CD4-positive, alpha-beta T cell treated with Interleukin-6 for 4 hours (primary cell): ENCODE measurements at regions not wholly inside any gene's neighbourhood (a gene's known extent, or its start where the extent isn't known, plus 50 kb on each side); places are given as distances from the start of the nearest gene placed in this dataset.

ENCODE experiments used
- DNase-seq: peaks from one replicate; pipeline ENCODE4 v3.0.0-alpha.2; 2020; ENCODE audit warnings: mixed read lengths

DNA sequence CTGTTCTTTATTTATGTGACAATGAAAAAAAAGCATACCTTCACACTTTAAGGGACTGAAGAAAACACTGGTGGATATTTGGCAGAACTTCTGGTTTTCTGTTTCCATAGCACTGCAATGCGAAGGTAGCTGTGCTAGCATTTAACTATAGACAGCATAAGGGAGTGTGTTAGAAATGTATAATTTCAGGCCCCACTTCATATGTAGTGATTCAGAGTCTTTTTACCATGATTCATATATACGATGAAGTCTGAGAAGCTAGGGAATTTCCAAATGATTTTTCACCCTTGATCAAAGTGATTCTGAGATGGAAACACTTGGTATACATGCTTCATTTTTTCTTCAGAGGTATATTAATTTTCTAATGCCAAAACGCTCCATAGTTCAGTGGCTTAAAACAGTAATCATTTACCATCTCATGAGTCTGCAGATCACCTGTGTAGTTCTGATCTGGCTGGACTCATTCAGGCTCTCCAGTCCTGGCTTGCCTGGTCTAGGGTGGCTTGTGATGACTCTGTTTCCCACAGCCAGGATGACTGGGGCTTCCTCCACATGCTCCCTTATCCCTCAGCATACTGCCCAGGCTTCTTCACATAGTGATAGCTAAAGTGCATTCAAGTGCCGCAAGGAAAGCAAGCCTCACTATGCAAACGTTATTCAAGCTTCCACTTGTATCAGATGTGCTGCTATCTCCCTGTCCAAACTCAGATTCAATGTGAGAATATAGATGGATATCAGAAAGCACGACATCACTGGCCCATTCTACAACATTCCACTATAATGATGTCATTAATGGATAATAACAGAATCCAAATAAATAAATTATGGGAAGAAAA is 790.1 kb downstream of the TECRL start:
- DNase-seq, result no peak

DNA sequence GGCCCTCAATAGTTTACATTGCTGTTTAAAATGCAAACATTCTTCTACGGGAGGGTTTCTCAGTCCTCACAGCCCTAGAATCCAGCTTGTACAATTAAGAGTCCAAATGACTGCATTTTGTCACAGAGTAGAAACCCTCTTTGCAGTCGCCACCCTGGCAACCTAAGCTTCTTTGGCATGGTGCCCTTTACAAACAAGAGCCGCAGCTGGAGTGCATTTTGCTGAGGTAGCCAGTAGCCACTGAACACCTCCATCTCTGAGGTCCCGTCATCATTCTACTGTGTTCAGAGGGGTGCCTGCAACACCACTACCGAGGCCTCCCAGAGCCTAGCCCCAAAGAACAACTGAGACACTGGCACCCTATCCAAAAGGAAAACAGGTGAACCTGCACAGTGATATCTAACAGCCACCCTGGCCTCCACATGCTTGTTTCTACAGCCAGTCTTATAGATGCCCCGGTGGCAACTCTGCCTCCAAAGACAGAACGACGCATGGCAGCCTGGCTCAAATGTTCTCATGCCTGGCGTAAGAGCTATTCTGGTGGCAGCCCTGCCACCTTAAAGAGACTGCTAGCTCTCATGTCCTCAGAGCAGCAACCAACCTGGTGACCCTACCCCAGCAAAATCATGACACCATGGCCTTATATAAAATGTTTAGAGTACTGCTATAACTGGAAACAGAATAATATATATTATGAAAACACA is 801.9 kb downstream of the TECRL start:
- DNase-seq, result no peak

DNA sequence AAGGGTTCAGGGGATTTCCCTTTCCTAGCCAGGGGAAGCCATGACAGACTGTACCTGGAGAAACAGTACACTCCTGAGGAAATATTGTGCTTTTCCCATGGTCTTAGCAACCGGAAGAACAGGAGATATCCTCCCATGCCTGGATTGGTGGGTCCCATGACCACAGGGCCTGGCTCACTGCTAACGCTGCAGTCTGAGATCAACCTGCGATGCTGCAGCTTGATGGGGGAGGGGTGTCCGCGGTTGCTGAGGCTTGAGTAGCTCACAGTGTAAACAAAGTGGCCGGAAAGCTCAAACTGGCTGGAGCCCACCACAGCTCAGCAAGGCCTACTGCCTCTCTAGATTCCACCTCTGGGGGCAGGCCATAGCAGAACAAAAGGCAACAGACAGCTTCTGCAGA is 819.5 kb downstream of the TECRL start:
- no peak for DNase-seq

DNA sequence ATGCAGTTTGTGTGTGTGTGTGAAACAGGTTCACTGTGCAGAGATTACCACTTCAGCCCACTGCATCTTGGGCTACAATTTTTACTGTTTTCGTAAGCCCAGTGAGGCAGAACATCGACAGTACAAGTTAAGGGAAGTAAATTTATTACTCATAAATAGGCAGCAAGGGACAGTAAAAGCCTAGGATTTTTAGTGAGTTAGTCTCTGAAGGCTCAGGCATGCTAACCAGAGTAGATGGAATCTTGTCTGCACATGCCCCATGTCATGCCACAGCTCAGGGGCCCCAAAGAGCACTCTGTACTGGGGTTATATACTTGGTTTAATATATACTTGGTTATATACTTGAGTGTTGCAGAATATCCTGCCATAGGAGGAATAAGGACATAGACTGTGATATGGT is 825.7 kb downstream of the TECRL start:
- DNase-seq, result no peak

DNA sequence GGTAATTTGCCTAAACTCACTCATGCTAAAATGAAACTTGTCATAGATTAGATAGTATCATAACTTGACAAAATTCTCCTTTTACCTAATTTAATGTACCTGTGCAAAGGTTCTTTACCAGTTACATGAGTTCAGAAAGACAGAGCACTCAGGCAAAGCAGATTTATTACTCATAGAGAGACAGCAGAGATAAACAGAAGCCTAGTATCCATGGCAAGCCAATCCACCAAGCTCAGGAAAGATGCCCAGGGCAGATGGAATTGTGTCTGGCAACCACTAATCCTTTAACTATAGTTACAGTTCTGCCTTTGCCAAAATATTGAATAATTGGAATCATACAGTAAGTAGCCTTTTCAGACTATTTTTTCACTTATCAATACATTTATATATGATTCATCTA is 826.2 kb downstream of the TECRL start:
- DNase-seq, result no peak

DNA sequence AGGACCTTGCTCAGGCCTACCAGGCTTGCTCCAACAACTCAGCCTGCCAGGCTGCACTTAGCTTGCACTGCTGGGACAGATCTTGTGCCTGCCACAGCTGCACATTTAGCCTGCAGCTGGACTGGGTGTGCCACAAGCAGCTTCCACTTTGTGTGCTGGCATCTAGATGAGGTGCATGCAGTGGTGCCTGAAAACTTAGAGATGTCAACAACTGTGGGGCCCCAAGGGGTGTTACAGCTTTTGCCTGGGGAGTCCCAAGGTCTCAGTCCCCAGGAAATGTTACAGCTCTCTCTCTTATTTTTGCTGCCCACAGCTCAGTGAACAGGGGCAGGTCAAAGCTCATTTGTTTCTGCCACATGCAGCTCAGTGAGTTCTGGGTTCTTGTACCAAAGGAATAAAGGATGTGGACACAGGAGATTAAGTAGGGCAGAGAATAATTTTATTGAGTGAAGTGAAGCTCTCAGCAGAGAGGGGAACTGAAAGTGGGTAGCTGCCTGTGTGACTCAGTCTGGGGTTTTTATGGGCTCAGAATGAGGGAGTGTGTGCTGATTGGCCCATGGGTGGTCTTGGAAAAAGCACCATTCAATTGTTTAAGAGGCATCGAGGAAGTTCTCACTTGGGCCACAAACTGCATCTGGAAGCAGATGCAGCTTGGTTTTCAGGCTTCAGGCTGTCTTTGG is 828.3 kb downstream of the TECRL start:
- no peak for DNase-seq

DNA sequence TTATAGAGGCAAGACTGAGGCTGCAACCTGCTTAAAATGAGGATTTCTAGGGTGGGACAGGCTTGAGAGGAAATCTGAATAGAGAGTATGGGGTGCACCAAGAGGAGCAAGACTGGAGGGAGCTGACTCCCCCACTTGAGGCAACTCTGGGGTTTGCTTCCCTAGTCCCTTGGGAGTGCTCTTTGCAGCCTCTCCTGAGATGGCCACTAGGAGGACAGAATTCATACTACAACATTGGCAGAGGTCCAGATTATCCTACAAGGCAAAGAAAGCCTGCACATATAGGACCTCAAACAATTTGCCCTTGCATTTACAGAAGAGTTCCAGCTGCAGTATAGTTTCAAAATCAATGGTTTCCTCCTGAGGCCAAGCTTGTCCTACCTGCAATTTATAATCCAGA is 830.9 kb downstream of the TECRL start:
- DNase-seq, result no peak

DNA sequence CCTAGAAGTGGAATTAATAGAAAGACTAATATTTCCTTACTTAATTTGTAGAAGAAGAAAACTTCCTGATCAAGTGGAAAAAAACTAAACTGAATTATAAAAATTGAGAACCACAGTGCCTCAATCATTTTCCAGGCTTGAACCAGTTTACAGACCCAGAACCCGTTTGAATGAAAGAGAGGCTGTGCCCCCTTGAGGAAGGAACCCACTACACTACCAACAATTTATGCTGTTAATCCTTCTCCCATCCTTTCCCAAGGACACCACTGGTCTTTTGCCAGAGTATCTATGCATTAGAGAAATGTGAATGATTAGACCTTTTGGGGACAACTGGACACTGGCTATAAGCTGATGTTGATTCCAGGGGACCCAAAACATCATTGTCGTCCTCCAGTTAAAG is 842.6 kb downstream of the TECRL start:
- no peak for DNase-seq

DNA sequence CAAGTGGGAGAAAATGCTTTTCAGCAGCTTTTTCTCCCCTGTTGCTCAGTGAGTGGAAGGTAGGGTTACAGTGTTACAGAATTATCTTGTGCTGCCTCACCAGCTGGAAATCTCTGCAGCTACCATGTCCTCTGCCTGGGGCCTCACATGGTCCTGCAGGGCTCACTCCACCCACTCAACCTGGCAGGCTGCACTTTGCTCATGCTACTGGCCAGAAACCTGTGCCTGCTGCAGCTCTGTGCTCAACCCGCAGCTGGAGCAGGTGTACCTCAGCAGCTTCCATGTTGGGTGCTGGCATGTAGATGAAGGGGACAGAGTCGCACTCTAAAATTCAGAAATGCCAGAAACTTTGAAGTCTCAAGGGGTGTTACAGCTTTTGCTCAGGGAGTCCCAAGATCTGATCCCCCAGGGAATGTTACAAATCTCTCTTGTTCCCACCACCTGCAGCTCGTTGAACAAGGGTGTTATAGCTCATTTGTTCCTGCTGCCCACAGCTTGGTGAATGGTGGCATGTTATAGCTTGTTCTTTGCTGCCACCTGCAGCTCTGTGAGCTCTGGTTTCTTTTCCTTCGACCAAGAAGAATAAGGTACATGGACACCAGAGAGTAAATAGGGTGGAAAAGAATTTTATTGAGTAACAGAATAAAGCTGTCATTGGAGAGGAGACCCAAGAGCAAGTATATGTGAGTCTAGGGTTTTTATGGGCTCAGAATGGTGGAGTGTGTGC is 845.8 kb downstream of the TECRL start:
- DNase-seq, result no peak

DNA sequence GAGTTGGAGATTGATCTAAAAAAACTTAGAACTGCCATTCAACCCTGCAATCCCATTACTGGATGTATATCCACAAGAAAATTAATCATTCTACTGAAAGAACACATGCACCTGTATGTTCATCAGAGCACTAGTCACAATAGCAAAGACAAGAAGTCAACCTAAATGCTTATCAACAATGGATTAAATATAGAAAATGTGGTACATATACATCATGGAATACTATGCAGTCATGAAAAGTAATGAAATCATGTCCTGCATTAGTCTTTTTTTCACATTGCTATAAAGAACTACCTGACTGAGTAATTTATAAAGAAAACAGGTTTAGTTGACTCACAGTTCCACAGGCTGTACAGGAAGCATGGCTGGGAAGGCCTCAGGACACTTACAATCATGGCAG is 850.5 kb downstream of the TECRL start:
- no peak for DNase-seq

DNA sequence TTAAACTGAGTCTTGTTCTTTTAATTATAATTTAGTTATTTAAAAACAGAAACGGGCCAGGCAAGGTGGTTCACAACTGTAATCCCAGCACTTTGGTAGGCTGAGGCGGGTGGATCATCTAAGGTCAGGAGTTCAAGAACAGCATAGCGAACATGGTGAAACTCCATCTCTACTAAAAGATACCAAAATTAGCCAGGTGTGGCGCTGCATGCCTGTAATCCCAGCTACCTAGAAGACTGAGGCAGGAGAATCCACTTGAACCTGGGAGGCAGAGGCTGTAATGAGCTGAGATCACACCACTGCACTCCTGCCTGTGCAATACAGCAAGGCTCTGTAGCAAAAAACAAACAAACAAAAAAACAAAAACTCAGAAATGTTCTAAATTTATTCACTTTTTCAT is 852.9 kb downstream of the TECRL start:
- DNase-seq, result no peak

DNA sequence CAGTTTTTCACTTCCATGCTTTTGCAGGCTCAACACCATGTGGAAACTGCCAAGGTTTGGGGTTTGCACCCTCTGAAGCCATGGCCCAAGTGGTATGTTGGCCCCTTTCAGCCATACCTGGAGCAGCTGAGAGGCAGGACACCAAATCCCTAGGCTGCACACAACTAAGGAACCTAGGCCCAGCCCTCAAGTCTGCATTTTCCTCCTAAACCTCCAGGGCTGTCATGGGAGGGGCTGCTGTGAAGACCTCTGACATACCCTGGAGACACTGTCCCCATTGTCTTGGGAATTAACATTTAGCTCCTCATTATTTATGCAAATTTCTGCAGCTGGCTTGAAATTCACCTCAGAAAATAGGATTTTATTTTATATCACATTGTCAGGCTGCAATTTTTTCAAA is 856.1 kb downstream of the TECRL start:
- DNase-seq, result no peak

DNA sequence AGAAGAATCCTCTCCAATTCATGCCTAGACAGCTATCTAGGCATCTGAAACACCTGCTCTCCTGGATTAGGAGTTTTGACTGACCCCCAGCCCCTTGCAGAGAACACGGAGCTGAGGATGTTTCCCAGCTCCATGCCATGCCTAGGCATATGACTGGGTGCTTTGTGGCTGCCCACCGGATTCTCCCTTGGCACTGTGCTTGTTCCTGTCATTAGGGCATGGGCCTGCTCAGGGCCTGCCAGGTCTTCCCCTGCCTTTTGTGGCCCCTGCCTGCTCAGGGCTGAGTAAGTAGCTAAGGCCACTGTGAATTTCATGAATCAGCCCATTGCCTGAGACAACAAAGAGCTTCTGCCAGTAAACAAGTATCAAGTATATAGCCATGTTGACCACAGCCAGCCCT is 867.4 kb downstream of the TECRL start:
- DNase-seq, result no peak

DNA sequence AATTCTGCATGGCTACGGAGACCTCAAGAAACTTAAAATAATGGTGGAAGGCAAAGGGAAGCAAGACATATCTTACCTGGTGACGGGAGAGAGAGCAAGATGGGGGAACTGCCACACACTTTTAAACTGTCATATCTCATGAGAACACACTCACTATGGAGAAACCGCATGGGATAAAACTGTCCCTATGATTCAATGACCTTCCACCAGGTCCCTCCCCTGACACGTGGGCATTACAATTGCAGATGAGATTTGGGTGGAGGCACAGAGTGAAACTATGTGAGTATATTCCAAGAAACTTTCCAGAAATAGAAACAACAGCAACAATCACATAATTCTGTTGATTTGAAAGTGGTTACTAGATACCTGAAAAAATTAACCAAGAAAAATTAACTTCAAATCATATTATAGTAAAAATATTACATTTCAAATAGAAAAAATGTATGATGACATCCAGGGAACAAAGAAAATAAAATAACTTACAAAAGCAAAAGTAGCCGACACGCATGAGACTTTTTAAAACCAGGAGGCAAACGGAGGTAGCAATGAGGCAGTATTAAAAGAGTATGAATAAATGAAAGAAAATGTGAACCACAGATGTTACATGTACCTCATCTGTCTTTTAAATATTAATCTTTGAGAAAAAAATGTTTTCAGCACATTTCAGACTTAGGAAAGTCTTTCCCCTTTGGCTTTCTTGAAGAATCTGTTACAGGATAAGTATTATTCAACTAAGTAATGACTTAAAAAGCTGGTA is 879.5 kb downstream of the TECRL start:
- no peak for DNase-seq

DNA sequence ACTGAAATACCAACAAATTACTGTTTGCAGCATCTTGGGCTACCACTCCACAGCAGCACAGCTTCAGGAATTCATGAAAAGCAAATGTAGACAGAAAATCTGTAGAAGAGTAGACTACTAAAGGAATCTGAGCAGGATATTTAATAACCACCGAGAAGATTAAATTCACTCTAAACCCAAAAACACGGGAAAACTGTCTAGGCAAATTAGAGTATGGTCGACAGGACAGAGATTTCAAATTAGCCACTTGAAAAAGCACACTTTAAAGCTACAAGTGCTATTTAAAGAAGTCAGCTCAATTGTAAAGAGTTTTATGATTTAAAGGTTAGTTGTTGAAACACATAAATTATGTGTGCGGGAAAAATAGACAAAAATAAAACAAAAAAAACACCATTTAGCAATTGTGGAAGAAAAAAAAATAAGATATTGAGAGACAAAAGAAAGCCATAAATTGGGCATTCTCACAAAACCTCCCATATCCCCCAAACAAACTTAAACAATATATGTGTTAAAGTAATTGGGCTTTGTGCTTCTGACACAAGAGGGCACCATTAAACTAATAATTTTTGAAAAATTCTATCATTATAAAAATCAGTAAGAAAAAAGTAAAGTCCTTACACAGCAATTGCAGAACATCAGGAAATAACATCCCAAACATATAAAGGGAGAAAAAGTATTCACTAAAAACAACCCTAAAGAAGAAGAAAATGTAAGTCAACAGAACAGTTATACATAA is 880.8 kb downstream of the TECRL start:
- no peak for DNase-seq

DNA sequence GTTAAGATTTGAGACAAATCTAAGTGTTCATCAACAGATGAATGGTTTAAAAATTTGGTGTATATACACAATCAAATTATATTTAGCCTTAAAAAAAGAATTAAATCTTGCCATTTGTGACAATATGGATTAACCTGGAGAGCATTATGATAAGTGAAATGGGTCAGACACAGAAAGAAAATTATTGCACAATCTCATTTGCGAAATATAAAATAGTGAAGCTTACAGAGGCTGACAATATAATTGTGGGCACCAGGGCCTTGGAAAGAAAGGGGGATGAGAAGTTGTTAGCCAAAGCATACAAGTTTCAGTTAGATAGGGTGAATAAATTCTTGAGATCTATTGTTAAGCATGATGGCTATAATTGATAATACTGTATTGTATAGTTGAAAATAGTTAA is 883.0 kb downstream of the TECRL start:
- no peak for DNase-seq

DNA sequence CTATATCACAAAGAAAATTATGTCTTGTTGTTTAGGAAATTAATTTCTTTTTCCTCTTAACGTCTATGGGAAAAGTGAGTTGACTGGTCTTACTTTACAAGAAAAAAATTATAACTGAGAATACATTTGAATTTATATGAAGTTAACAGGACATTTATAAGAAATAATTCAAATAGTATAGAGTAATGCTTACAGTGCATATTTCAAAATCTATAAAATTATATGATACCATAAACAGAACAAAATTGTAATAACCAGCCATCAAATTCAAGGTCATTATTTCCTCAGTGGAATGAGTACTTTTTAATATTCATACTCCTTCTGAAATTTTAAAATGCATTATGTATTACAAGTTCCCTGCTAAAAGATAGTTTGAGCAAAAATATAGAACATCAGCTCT is 884.5 kb downstream of the TECRL start:
- no peak for DNase-seq

DNA sequence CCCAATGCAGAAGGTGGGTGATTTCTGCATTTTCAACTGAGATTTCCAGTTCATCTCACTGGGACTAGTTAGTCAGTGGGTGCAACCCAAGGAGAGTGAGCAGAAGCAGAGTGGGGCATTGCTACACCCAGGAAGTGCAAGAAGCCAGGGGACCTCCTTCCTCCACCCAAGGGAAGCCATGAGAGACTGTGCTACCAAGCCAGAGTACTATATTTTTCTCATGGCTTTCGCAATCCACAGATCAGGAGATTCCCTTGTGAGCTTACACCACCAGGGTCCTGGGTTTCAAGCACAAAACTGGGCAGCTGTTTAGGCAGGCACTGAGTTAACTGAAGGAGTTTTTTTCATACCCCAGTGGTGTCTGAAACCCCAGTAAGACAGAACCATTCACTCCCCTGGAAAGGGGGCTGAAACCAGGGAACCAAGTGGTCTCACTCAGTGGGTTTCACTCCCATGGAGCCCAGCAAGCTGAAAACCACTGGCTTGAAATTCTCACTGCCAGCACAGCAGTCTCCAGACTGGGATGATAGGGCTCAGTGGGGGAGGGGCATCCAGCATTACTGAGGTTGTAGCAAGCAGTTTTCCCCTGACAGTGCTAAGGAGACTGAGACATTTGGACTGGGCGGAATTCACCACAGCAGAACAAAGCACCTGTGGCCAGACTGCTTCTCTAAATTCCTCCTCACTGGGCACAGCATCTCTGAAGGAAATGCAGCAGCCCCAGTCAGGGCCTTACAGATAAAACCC is 903.4 kb downstream of the TECRL start:
- no peak for DNase-seq

DNA sequence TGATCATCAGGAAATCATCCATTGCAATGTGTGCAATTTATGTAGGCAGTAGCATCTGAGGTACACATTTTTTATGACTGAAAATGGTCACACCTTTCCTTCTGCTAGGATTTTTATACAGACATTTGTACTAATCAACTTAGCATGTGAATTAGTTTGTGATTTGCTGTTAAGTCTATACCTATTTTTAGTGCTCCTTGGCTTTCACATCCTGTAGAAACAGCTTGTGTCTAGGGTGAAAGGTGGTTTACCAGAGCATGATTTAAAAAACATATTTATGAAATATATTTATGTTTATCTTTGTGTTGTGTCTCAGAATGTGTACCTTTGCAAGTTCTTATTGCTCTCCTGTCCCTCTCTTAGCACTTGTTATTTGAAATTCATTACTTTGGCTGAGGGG is 916.0 kb downstream of the TECRL start:
- no peak for DNase-seq

DNA sequence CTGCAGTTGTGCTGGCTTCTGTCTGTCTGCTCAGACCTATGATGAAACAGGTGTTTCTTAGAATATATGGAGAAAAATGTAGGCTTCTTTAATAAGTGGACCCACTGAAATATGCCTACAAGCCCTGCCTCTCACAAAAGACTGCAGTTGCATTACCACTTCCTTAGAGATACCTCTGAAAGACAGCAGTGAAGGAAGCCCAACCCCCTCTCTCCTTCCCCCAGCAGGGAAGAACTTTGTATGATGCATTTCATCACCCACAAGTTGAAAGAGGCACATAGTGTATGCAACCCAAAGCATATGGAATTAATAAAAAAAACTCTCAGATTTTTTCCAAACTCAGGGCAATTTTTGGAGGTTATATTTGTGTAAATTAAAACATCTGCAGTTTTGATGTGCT is 916.7 kb downstream of the TECRL start:
- DNase-seq, result no peak

DNA sequence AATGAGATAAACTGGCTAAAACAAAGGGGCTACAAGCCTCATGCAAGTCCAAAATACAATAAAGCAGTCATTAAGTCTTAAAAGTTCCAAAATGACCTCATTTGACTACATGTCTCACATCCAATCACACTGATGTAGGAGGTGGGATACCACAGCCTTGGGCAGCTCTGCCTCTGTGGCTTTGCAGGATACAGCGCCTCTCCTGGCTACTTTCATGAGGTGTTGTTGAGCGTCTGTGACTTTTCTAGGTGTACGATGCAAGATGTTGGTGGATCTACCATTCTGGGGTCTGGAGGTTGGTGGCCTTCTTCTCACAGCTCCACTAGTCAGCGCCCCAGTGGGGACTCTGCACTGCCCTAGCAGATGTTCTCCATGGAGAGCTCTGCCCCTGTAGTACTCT is 944.9 kb downstream of the TECRL start:
- DNase-seq, result no peak
